Gastrocnemius medialis (tissue), 4 donors: ENCODE measurements at regions not wholly inside any gene's neighbourhood (a gene's known extent, or its start where the extent isn't known, plus 50 kb on each side); places are given as distances from the start of the nearest gene placed in this dataset.

Source experiments
- CTCF ChIP-seq, 5 experiments: fragments of 450-650 bp in 3 of 5; fragments of 200-600 bp in 2 of 5; sonication (generic) in 2 of 5; IDR thresholded peaks in 4 of 5; conservative IDR thresholded peaks in 1 of 5; 1 replicate in 4 of 5; 2 replicates in 1 of 5; pipeline ENCODE4 v1.5.1; 2016 to 2019; ENCODE audit warnings: antibody characterized with exemption in 5 of 5, mild to moderate bottlenecking in 3 of 5, moderate library complexity in 3 of 5
- POLR2A ChIP-seq, 2 donors: fragments of 450-650 bp; IDR thresholded peaks; one replicate each; pipeline ENCODE4 v1.6.1; 2017; ENCODE audit warnings: antibody characterized with exemption in 2 of 2, mild to moderate bottlenecking in 2 of 2, moderate library complexity in 2 of 2

GRCh38 chr13:103335241-103335640, 269.0 kb upstream of the SLC10A2 start:
- no peak for TF ChIP-seq CTCF (IDR thresholded peaks at IDR 0.05 in 4 of 5, conservative IDR thresholded peaks at IDR 0.05 in 1 of 5)
- TF ChIP-seq POLR2A (IDR thresholded peaks at IDR 0.05): no peak
